GM12878 (cell line): ENCODE measurements at regions not wholly inside any gene's neighbourhood (a gene's known extent, or its start where the extent isn't known, plus 50 kb on each side); places are given as distances from the start of the nearest gene placed in this dataset.

ENCODE experiments used
- ATAC-seq: fragments of 200-7000 bp; cut with Tn5 transposase; 3 replicates; pipeline ENCODE4 v1.9.1; 2020; ENCODE audit warnings: mild to moderate bottlenecking, moderate library complexity
- BruUV-seq: library from RNA; stranded (reverse); fragments of 400-500 nt; replicated peaks from 2 replicates; lab custom pipeline; 2021; lab: Mats Ljungman, UMichigan
- CTCF ChIA-PET: fragments of 300-600 bp; sonication (Branson Sonifier 250); formaldehyde crosslinking; extraction: SDS; loops from one replicate; lab custom pipeline; 2021; ENCODE audit warnings: inconsistent platforms; lab: Yijun Ruan, JAX
- POLR2A ChIA-PET: fragments of 350-600 bp; formaldehyde crosslinking; extraction: SDS; loops from one replicate; lab custom pipeline; 2021; ENCODE audit warnings: inconsistent platforms; lab: Charles Lee
- RAD21 ChIA-PET: fragments of 300-600 bp; sonication (Branson Sonifier 250); formaldehyde crosslinking; loops from one replicate; lab custom pipeline; 2023; ENCODE audit warnings: antibody characterized with exemption; ENCODE audit not compliant: unreplicated experiment; lab: Charles Lee
- SMC1A ChIA-PET: fragments of 300-600 bp; sonication (Branson Sonifier 250); formaldehyde crosslinking; loops from one replicate; lab custom pipeline; 2023; ENCODE audit not compliant: unreplicated experiment, uncharacterized antibody; lab: Charles Lee
- DNase-seq: peaks from one replicate; pipeline ENCODE4 v3.0.0-alpha.2; 2011; ENCODE audit warnings: low read depth, low spot score
- FAIRE-seq: peaks from 3 replicates; lab custom pipeline; 2011; peaks lifted over from hg19 to GRCh38; lab: Jason Lieb, UNC
- H2AFZ ChIP-seq: 2 replicates; pipeline ENCODE4 v1.6.0; 2011; ENCODE audit warnings: low read depth, low read length, control low read depth; ENCODE audit not compliant: control insufficient read depth
- H3K27ac ChIP-seq: 2 replicates; pipeline ENCODE4 v1.5.1; 2011; ENCODE audit warnings: control low read depth; ENCODE audit not compliant: control insufficient read depth, insufficient read depth
- H3K27me3 ChIP-seq, 2 experiments: replicated peaks in 1 of 2; 2 replicates each; pipeline versions ENCODE4 v1.6.0 to v1.6.1; 2011; ENCODE audit warnings: low read length in 1 of 2; ENCODE audit not compliant: control insufficient read depth in 2 of 2, insufficient read depth in 2 of 2
- H3K36me3 ChIP-seq, 2 experiments: 2 replicates each; pipeline ENCODE4 v1.5.1; 2011; ENCODE audit warnings: low read length in 1 of 2; ENCODE audit not compliant: control insufficient read depth in 2 of 2, insufficient read depth in 2 of 2
- H3K4me1 ChIP-seq: 2 replicates; pipeline ENCODE4 v1.6.1; 2011; ENCODE audit warnings: mild to moderate bottlenecking, low read length, moderate library complexity, mixed read lengths; ENCODE audit not compliant: control insufficient read depth, insufficient read depth
- H3K4me2 ChIP-seq: 2 replicates; pipeline ENCODE4 v1.6.0; 2011; ENCODE audit warnings: control low read depth; ENCODE audit not compliant: control insufficient read depth, insufficient read depth
- H3K4me3 ChIP-seq: fragments of 200-600 bp; sonication (generic); 2 replicates; pipeline ENCODE4 v1.5.1; 2016
- H3K79me2 ChIP-seq: 2 replicates; pipeline ENCODE4 v1.6.0; 2011; ENCODE audit warnings: low read length; ENCODE audit not compliant: control insufficient read depth, insufficient read depth
- H3K9ac ChIP-seq: 2 replicates; pipeline ENCODE4 v1.8.0; 2011; ENCODE audit warnings: low read length, control low read depth, mixed read lengths; ENCODE audit not compliant: control insufficient read depth, insufficient read depth
- H3K9me3 ChIP-seq: replicated peaks from 3 replicates; pipeline ENCODE4 v1.5.1; 2011; ENCODE audit warnings: mild to moderate bottlenecking, low read length; ENCODE audit not compliant: control insufficient read depth, insufficient read depth
- H4K20me1 ChIP-seq: 2 replicates; pipeline ENCODE4 v1.6.0; 2011; ENCODE audit not compliant: control insufficient read depth, insufficient read depth
- ASH2L ChIP-seq: fragments of 300-600, 200-600 bp; sonication (generic); IDR thresholded peaks from 2 replicates; pipeline ENCODE4 v1.6.1; 2017; ENCODE audit warnings: low read depth, mild to moderate bottlenecking, borderline replicate concordance
- ATF2 ChIP-seq: IDR thresholded peaks from 2 replicates; pipeline ENCODE4 v1.6.1; 2012; ENCODE audit warnings: low read length, inconsistent platforms
- BCL3 ChIP-seq: IDR thresholded peaks from 2 replicates; pipeline ENCODE4 v1.6.1; 2011; ENCODE audit warnings: borderline replicate concordance, low read depth, mild to moderate bottlenecking, moderate library complexity, low read length; ENCODE audit not compliant: insufficient read depth, poor library complexity, severe bottlenecking
- CEBPZ ChIP-seq: fragments of 150-350 bp; IDR thresholded peaks from 2 replicates; pipeline ENCODE4 v1.6.1; 2016; ENCODE audit warnings: low read depth, low read length
- DPF2 ChIP-seq: fragments of 450-650 bp; IDR thresholded peaks from 2 replicates; pipeline ENCODE4 v1.6.1; 2017; ENCODE audit warnings: mild to moderate bottlenecking
- FOXK2 ChIP-seq: fragments of 450-650 bp; IDR thresholded peaks from 2 replicates; pipeline ENCODE4 v1.6.1; 2017; ENCODE audit warnings: mild to moderate bottlenecking, moderate library complexity
- MEF2B ChIP-seq: fragments of 450-650 bp; IDR thresholded peaks from 2 replicates; pipeline ENCODE4 v1.6.1; 2018; ENCODE audit warnings: mild to moderate bottlenecking, moderate library complexity; ENCODE audit not compliant: partially characterized antibody, poor library complexity, severe bottlenecking
- MLLT1 ChIP-seq: fragments of 450-650 bp; IDR thresholded peaks from 2 replicates; pipeline ENCODE4 v1.6.1; 2016; ENCODE audit warnings: mild to moderate bottlenecking
- MTA3 ChIP-seq: IDR thresholded peaks from 2 replicates; pipeline ENCODE4 v1.6.1; 2012; ENCODE audit warnings: low read length, inconsistent platforms, borderline replicate concordance
- NFYA ChIP-seq: IDR thresholded peaks from 2 replicates; pipeline ENCODE4 v1.6.1; 2011; ENCODE audit warnings: low read depth, mild to moderate bottlenecking, low read length, improper control_type of control experiment, borderline replicate concordance
- NR2F1 ChIP-seq: fragments of 450-650 bp; conservative IDR thresholded peaks from 2 replicates; pipeline ENCODE4 v1.6.1; 2017; ENCODE audit warnings: mild to moderate bottlenecking
- REST ChIP-seq: IDR thresholded peaks from 2 replicates; pipeline ENCODE4 v1.6.1; 2012; ENCODE audit warnings: mild to moderate bottlenecking, low read depth, low read length
- SIX5 ChIP-seq: IDR thresholded peaks from 2 replicates; pipeline ENCODE4 v1.6.1; 2011; ENCODE audit warnings: mild to moderate bottlenecking, low read depth, low read length, moderate library complexity; ENCODE audit not compliant: severe bottlenecking
- ZNF274 ChIP-seq: IDR thresholded peaks from one replicate; pipeline ENCODE4 v1.8.0; 2011; ENCODE audit not compliant: insufficient read length, insufficient read depth
- WGBS: methylation state at CpG from one replicate; pipeline ENCODE4 v1.1.6; 2016; ENCODE audit warnings: low lambda C conversion rate; ENCODE audit not compliant: insufficient replicate concordance, insufficient coverage; ENCODE audit errors: missing lambda C conversion rate; 5-methylcytosine and 5-hydroxymethylcytosine counted together
- in situ Hi-C: fragments of 300-500 bp; cut with MboI; formaldehyde crosslinking; loops from 9 replicates; pipeline ENCODE4 v1.14.3; 2018; ENCODE audit warnings: mixed read lengths
- intact Hi-C: fragments of 100-400 bp; cut with micrococcal nuclease; formaldehyde crosslinking; loops from one replicate; pipeline ENCODE4 v1.14.2; 2022; ENCODE audit not compliant: unreplicated experiment

- intact Hi-C loops, result no loop called here
- SMC1A ChIA-PET, result interaction anchor here (1.3 to 1.8 kb wide), 2 partner anchors 11 to 65 kb away, joined by 3 to 5 read pairs; no protein-coding TSS in a partner anchor
- Histone ChIP-seq H2AFZ (no peak overlapping the region), H3K4me1 (no peaks in the 10 kb centered on the region), H3K9ac (no peak overlapping the region), H3K9me3 (no peaks in the 10 kb centered on the region), H3K36me3 (no peaks in the 10 kb centered on the region), H3K4me3 (no peak overlapping the region), H3K4me2 (no peak overlapping the region), H3K27ac (no peak overlapping the region), H4K20me1 (no peaks in the 10 kb centered on the region), H3K79me2 (no peaks in the 10 kb centered on the region), H3K27me3 (no peaks in the 10 kb centered on the region)
- CTCF ChIA-PET, result no interaction called here
- no TSS peak for BruUV-seq
- DNase-seq (no peak), FAIRE-seq (no peak), ATAC-seq (peak; percentile 28; the same call in 2 of the 3 replicates)
- in situ Hi-C loops, result no loop called here
- TF ChIP-seq BCL3 (no peak), FOXK2 (no peak), ZNF274 (no peak), NFYA (no peak), MLLT1 (no peak), ATF2 (no peak), DPF2 (no peak), MTA3 (no peak), MEF2B (no peak), ASH2L (no peak), SIX5 (no peak), CEBPZ (no peak), REST (no peak), NR2F1 (no peak)
- RAD21 ChIA-PET, result no interaction called here
- POLR2A ChIA-PET, result no interaction called here
- whole genome bisulfite sequencing, result 6% methylated on average over 1 of the region's 1 CpG
Measured at GRCh38 chr6:126267626-126268025, 72.3 kb upstream of the CENPW start.
